Astrocyte of the spinal cord (primary cell): ENCODE measurements at regions not wholly inside any gene's neighbourhood (a gene's known extent, or its start where the extent isn't known, plus 50 kb on each side); places are given as distances from the start of the nearest gene placed in this dataset.

Experiments
- DNase-seq: peaks from one replicate; pipeline ENCODE4 v3.0.0; 2011; ENCODE audit warnings: low read depth, low spot score
- H3K4me3 ChIP-seq: 2 replicates; pipeline ENCODE4 v1.5.1; 2011; ENCODE audit warnings: low read depth, mild to moderate bottlenecking, low read length, moderate library complexity
- CTCF ChIP-seq: IDR thresholded peaks from 2 replicates; pipeline ENCODE4 v1.5.1; 2012; ENCODE audit warnings: low read depth, mild to moderate bottlenecking, low read length, inconsistent platforms
- in situ Hi-C: cut with HindIII; loops from 2 replicates; pipeline ENCODE4 v1.10.0; 2017; ENCODE audit warnings: low sequenced_read_pairs

DNA sequence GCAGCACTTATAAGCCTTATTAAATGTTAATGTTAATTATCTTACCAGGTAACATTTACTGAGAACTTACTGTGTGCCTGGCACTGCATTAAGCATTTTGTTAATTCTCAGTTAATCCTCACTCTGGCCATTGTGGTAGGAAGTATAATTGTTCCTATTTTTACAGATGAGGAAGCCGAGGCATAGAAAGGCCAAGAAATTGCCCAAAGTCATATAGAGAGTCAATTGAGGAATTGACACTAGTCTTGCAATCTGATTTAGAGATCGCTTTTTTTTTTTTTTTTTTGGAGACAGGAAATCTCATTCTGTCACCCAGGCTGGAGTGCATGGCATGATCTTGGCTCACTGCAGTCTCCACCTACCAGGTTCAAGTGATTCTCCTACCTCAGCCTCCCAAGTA is 132.6 kb upstream of the PROK2 start:
- DNase-seq = no peak
- no peak for TF ChIP-seq CTCF
- H3K4me3 ChIP-seq = no peak overlapping the region
- in situ Hi-C loops = no loop called here

DNA sequence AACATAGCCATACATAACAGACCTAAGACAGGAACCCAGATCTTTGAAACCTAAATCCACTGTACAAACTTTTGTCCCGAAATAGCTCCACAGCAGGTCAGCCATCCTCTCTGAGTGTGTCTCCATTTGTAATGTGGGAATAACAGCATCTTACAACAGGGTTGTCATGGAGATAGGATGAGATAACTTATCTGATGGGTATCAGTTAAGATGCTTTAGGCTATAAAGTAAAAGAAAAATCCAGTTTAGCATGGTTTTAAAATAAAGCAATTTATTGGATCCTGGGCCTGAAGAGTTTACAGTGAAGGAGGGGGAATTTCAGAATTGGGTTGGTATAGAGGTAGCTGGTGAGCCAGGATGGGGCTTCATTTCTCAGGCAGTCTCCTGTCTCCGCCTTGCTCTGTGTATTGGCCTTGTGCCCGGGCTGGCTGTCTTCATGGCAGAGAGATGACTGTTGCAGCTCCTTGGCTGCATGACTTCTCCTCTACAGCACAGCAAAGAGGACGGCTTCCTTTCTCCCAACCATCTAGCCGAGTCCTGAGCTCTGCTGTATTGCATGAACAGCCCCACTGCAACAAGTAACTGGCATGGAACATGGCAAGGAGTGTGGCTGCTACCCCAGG is 131.9 kb upstream of the PROK2 start:
- DNase-seq = peak; percentile 1
- in situ Hi-C loops = no loop called here
- TF ChIP-seq CTCF = no peak
- H3K4me3 ChIP-seq = no peak overlapping the region

GRCh38 chr3:71912839-71913495 is 128.0 kb upstream of the PROK2 start:
- TF ChIP-seq CTCF = no peak
- H3K4me3 ChIP-seq = no peak overlapping the region
- in situ Hi-C loops = no loop called here
- no peak for DNase-seq

GRCh38 chr3:71910108-71910507 is 125.2 kb upstream of the PROK2 start:
- in situ Hi-C loops = no loop called here
- no peak for TF ChIP-seq CTCF
- DNase-seq = no peak
- H3K4me3 ChIP-seq = no peak overlapping the region

GRCh38 chr3:71907996-71908395 is 123.0 kb upstream of the PROK2 start:
- DNase-seq = no peak
- TF ChIP-seq CTCF = no peak
- no peak overlapping the region for H3K4me3 ChIP-seq
- in situ Hi-C loops = no loop called here

DNA sequence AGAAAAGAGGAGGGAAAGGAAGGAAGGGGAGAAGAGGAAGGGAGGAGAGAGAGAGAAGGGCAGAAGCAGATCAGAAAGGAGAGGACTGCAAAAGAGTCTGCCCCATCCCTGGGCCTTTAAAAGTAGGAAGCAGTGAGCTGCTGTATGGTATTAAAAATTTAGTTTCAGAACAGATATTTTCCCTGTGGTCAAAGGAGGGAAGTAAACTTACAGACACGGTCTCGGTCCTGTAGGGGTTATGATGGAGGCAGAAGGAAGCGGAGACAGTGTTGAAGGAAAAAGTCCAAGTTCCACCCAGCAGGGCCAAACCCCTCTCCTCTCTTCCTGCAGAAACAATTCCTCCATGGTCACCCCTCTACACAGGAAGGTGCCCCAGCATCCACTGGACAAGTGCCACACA is 122.0 kb upstream of the PROK2 start:
- no peak for TF ChIP-seq CTCF
- in situ Hi-C loops = no loop called here
- no peak overlapping the region for H3K4me3 ChIP-seq
- no peak for DNase-seq
